ENCODE measurements at regions not wholly inside any gene's neighbourhood (a gene's known extent, or its start where the extent isn't known, plus 50 kb on each side); places are given as distances from the start of the nearest gene placed in this dataset.

- Histone ChIP-seq H4K20me1 (ENCODE audit: insufficient read depth, low read length, poor library complexity, severe bottlenecking) (no peaks in the 10 kb centered on the region), H3K4me2 (ENCODE audit: low read depth, low read length, poor library complexity, severe bottlenecking) (no peak overlapping the region), H3K9me2 (replicated peaks; ENCODE audit: low read depth, low read length) (no peaks in the 10 kb centered on the region), H2AFZ (ENCODE audit: low read length) (no peak overlapping the region), H3F3A (ENCODE audit: low read depth) (no peaks in the 10 kb centered on the region), H3K79me2 (ENCODE audit: insufficient read depth, low read length) (no peaks in the 10 kb centered on the region), H3K36me3 (ENCODE audit: insufficient read depth, low read length) (no peaks in the 10 kb centered on the region), H3K9ac (ENCODE audit: low read depth, low read length, poor library complexity, severe bottlenecking) (no peak overlapping the region), H3K27me3 (ENCODE audit: insufficient read depth, low read length, poor library complexity, severe bottlenecking) (no peaks in the 10 kb centered on the region), H3K4me1 (ENCODE audit: insufficient read depth, low read length, poor library complexity, severe bottlenecking) (no peaks in the 10 kb centered on the region), H3K4me3 (ENCODE audit: low read length, poor library complexity, severe bottlenecking) (no peak overlapping the region), H3K9me3 (ENCODE audit: insufficient read depth, low read depth, low read length) (no peaks in the 10 kb centered on the region)
- no peak for TF ChIP-seq EZH2phosphoT487 (IDR thresholded peaks at IDR 0.05; ENCODE audit: borderline replicate concordance)
- TF ChIP-seq, protein P1, sequence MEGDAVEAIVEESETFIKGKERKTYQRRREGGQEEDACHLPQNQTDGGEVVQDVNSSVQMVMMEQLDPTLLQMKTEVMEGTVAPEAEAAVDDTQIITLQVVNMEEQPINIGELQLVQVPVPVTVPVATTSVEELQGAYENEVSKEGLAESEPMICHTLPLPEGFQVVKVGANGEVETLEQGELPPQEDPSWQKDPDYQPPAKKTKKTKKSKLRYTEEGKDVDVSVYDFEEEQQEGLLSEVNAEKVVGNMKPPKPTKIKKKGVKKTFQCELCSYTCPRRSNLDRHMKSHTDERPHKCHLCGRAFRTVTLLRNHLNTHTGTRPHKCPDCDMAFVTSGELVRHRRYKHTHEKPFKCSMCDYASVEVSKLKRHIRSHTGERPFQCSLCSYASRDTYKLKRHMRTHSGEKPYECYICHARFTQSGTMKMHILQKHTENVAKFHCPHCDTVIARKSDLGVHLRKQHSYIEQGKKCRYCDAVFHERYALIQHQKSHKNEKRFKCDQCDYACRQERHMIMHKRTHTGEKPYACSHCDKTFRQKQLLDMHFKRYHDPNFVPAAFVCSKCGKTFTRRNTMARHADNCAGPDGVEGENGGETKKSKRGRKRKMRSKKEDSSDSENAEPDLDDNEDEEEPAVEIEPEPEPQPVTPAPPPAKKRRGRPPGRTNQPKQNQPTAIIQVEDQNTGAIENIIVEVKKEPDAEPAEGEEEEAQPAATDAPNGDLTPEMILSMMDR (conservative IDR thresholded peaks at IDR 0.05; ENCODE audit: low read length): no peak
These were observed 550.1 kb downstream of the SLITRK6 start for GRCh38 chr13:85249151-85249550.

DNA sequence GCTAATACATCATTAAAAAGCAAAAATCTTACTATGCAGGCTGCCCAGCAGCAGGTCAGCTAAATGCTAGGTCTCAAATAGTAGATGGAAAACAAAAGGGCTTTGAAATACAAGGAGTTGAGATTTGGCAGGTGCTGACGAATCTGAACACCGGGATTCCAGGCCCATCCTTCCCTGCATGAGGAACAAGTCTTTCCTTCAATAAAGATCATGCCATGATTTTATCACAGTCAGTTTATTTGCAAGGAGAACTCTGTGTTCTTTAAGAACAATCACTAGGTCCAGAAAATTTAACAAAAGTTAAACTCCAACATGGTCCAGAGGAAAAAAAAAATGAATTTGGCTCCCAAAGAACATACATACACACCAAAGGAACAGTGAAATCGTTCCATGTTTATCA is 551.4 kb downstream of the SLITRK6 start:
- Histone ChIP-seq H3K4me2 (ENCODE audit: low read depth, low read length, poor library complexity, severe bottlenecking) (no peak overlapping the region), H3K27me3 (ENCODE audit: insufficient read depth, low read length, poor library complexity, severe bottlenecking) (no peaks in the 10 kb centered on the region), H3K79me2 (ENCODE audit: insufficient read depth, low read length) (no peaks in the 10 kb centered on the region), H3K36me3 (ENCODE audit: insufficient read depth, low read length) (no peaks in the 10 kb centered on the region), H2AFZ (ENCODE audit: low read length) (no peak overlapping the region), H3K9me2 (replicated peaks; ENCODE audit: low read depth, low read length) (no peaks in the 10 kb centered on the region), H3F3A (ENCODE audit: low read depth) (no peaks in the 10 kb centered on the region), H4K20me1 (ENCODE audit: insufficient read depth, low read length, poor library complexity, severe bottlenecking) (no peaks in the 10 kb centered on the region), H3K9me3 (ENCODE audit: insufficient read depth, low read depth, low read length) (no peaks in the 10 kb centered on the region), H3K4me3 (ENCODE audit: low read length, poor library complexity, severe bottlenecking) (no peak overlapping the region), H3K4me1 (ENCODE audit: insufficient read depth, low read length, poor library complexity, severe bottlenecking) (no peaks in the 10 kb centered on the region), H3K9ac (ENCODE audit: low read depth, low read length, poor library complexity, severe bottlenecking) (no peak overlapping the region)
- TF ChIP-seq, protein P1 (conservative IDR thresholded peaks at IDR 0.05; ENCODE audit: low read length): no peak
- TF ChIP-seq EZH2phosphoT487 (IDR thresholded peaks at IDR 0.05; ENCODE audit: borderline replicate concordance): no peak

GRCh38 chr13:85243831-85244230 is 555.4 kb downstream of the SLITRK6 start:
- no peaks in the 10 kb centered on the region for H3K27me3 ChIP-seq (ENCODE audit: insufficient read depth, low read length, poor library complexity, severe bottlenecking)
- no peaks in the 10 kb centered on the region for H3K9me3 ChIP-seq (ENCODE audit: insufficient read depth, low read depth, low read length)
- no peaks in the 10 kb centered on the region for H4K20me1 ChIP-seq (ENCODE audit: insufficient read depth, low read length, poor library complexity, severe bottlenecking)
- H3K79me2 ChIP-seq (ENCODE audit: insufficient read depth, low read length): no peaks in the 10 kb centered on the region
- no peaks in the 10 kb centered on the region for H3F3A ChIP-seq (ENCODE audit: low read depth)
- TF ChIP-seq, protein P1 (conservative IDR thresholded peaks at IDR 0.05; ENCODE audit: low read length): no peak
- TF ChIP-seq EZH2phosphoT487 (IDR thresholded peaks at IDR 0.05; ENCODE audit: borderline replicate concordance): no peak
- H3K36me3 ChIP-seq (ENCODE audit: insufficient read depth, low read length): no peaks in the 10 kb centered on the region
- no peaks in the 10 kb centered on the region for H3K4me1 ChIP-seq (ENCODE audit: insufficient read depth, low read length, poor library complexity, severe bottlenecking)
- H3K4me3 ChIP-seq (ENCODE audit: low read length, poor library complexity, severe bottlenecking): no peak overlapping the region
- H2AFZ ChIP-seq (ENCODE audit: low read length): no peak overlapping the region
- no peaks in the 10 kb centered on the region for H3K9me2 ChIP-seq (replicated peaks; ENCODE audit: low read depth, low read length)
- H3K9ac ChIP-seq (ENCODE audit: low read depth, low read length, poor library complexity, severe bottlenecking): no peak overlapping the region
- no peak overlapping the region for H3K4me2 ChIP-seq (ENCODE audit: low read depth, low read length, poor library complexity, severe bottlenecking)
